ENCODE measurements at regions not wholly inside any gene's neighbourhood (a gene's known extent, or its start where the extent isn't known, plus 50 kb on each side); places are given as distances from the start of the nearest gene placed in this dataset.

DNA sequence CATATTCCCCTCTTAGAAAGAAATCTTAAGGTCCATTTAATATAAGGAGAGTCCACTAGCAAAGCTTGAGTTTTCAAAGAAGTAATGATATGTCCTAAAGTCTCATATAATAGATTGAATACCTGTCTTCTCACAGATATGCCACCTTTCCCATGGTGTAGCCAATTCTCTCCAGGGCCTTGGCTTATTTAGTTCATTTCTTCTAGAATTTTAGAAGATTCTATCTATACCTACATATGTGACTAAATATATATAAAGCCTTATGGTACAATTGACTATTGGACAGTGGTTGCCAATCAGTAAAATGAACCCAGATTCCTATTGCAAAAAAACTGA lies 370.7 kb upstream of the MAF start:
- peaks cover 5% of the 10 kb centered on the region for H3K4me1 Mint-ChIP-seq (ENCODE audit: unreplicated experiment)
- H3K36me3 Mint-ChIP-seq (ENCODE audit: low read depth, unreplicated experiment), result no peaks in the 10 kb centered on the region
- H3K9me3 Mint-ChIP-seq (ENCODE audit: unreplicated experiment), result no peaks in the 10 kb centered on the region
- H3K27ac Mint-ChIP-seq (ENCODE audit: unreplicated experiment), result no peak overlapping the region
- no peak for DNase-seq (ENCODE audit: low spot score)
- H3K4me3 Mint-ChIP-seq (ENCODE audit: unreplicated experiment), result no peak overlapping the region
- no peak for TF ChIP-seq CTCF (IDR thresholded peaks at IDR 0.05; ENCODE audit: unreplicated experiment)
- no peaks in the 10 kb centered on the region for H3K27me3 Mint-ChIP-seq (ENCODE audit: unreplicated experiment)

DNA sequence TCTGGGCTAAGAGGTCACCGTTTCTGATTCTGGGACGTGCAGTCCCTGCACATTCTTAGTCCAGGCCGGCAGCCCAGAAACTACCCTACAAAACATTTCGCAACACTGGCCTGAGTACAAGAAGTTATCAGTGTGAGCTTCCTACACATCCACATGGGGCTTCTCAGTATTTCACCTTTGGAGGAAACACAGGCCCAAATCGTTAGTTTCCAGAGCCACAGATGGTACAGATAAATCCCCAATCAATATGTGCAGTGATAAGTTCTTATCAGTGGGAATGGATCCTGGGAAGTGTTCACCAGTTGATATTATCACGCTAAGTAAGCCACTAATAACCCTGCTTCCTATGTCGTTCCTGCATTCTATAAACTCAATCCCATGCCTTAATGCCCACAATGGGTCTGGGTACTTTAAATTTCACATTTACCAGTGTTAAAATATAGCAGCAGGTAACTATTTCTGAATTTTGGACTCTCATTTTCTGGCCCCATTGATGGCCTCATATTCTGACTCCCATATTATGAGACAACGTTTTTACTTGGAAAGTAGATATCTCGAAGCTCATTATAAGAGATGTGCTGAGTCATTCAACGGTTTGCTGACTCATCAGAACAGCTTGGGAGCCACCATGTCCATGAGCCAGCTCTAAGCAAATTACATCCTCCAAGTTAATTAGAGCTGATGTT lies 370.2 kb upstream of the MAF start:
- no peaks in the 10 kb centered on the region for H3K36me3 Mint-ChIP-seq (ENCODE audit: low read depth, unreplicated experiment)
- DNase-seq (ENCODE audit: low spot score), result no peak
- H3K27me3 Mint-ChIP-seq (ENCODE audit: unreplicated experiment), result no peaks in the 10 kb centered on the region
- no peaks in the 10 kb centered on the region for H3K9me3 Mint-ChIP-seq (ENCODE audit: unreplicated experiment)
- no peak overlapping the region for H3K27ac Mint-ChIP-seq (ENCODE audit: unreplicated experiment)
- peaks cover 7% of the 10 kb centered on the region for H3K4me1 Mint-ChIP-seq (ENCODE audit: unreplicated experiment)
- no peak overlapping the region for H3K4me3 Mint-ChIP-seq (ENCODE audit: unreplicated experiment)
- no peak for TF ChIP-seq CTCF (IDR thresholded peaks at IDR 0.05; ENCODE audit: unreplicated experiment)

- Mint-ChIP-seq H3K27ac (ENCODE audit: unreplicated experiment) (no peak overlapping the region), H3K9me3 (ENCODE audit: unreplicated experiment) (no peaks in the 10 kb centered on the region), H3K4me3 (ENCODE audit: unreplicated experiment) (no peak overlapping the region), H3K4me1 (ENCODE audit: unreplicated experiment) (peaks cover 7% of the 10 kb centered on the region), H3K27me3 (ENCODE audit: unreplicated experiment) (no peaks in the 10 kb centered on the region), H3K36me3 (ENCODE audit: low read depth, unreplicated experiment) (no peaks in the 10 kb centered on the region)
- TF ChIP-seq CTCF (IDR thresholded peaks at IDR 0.05; ENCODE audit: unreplicated experiment), result no peak
- no peak for DNase-seq (ENCODE audit: low spot score)
Observed at GRCh38 chr16:79970087-79970486, 369.6 kb upstream of the MAF start.

DNA sequence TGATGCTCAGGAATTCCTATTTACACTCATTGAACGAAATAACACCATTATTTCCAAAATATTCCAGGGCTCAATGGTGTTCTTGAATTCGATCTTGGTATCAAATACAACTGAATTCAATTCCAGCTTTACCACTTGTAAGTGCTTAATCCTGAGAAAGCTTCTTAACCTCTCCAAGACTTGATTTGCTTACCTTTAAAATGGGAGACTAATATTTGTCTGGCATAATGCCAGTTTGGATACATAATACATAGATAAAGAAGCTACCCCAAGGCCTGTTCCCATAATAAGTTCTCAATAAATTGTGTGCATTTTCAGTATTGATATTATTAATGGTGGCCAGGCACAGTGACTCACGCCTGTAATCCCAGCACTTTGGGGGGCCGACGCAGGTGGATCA lies 368.9 kb upstream of the MAF start:
- Mint-ChIP-seq H3K4me3 (ENCODE audit: unreplicated experiment) (no peak overlapping the region), H3K4me1 (ENCODE audit: unreplicated experiment) (peaks cover 7% of the 10 kb centered on the region), H3K27ac (ENCODE audit: unreplicated experiment) (no peak overlapping the region), H3K36me3 (ENCODE audit: low read depth, unreplicated experiment) (no peaks in the 10 kb centered on the region), H3K9me3 (ENCODE audit: unreplicated experiment) (no peaks in the 10 kb centered on the region), H3K27me3 (ENCODE audit: unreplicated experiment) (no peaks in the 10 kb centered on the region)
- DNase-seq (ENCODE audit: low spot score), result no peak
- TF ChIP-seq CTCF (IDR thresholded peaks at IDR 0.05; ENCODE audit: unreplicated experiment), result no peak

GRCh38 chr16:79966226-79966625 lies 365.7 kb upstream of the MAF start:
- no peak for DNase-seq (ENCODE audit: low spot score)
- no peaks in the 10 kb centered on the region for H3K27me3 Mint-ChIP-seq (ENCODE audit: unreplicated experiment)
- H3K9me3 Mint-ChIP-seq (ENCODE audit: unreplicated experiment), result no peaks in the 10 kb centered on the region
- H3K4me3 Mint-ChIP-seq (ENCODE audit: unreplicated experiment), result no peak overlapping the region
- no peak for TF ChIP-seq CTCF (IDR thresholded peaks at IDR 0.05; ENCODE audit: unreplicated experiment)
- H3K4me1 Mint-ChIP-seq (ENCODE audit: unreplicated experiment), result peaks cover 7% of the 10 kb centered on the region
- H3K27ac Mint-ChIP-seq (ENCODE audit: unreplicated experiment), result no peak overlapping the region
- no peaks in the 10 kb centered on the region for H3K36me3 Mint-ChIP-seq (ENCODE audit: low read depth, unreplicated experiment)

Measured in endothelial cell (in vitro differentiated cells).